ENCODE measurements at regions not wholly inside any gene's neighbourhood (a gene's known extent, or its start where the extent isn't known, plus 50 kb on each side); places are given as distances from the start of the nearest gene placed in this dataset.
"Not testable (repeated sequence)": the region's sequence is repeated elsewhere in the genome, so short reads cannot be mapped to it uniquely, and the experiment has no call there.

GRCh38 chr4:4945021-4945420, 74.2 kb downstream of the CYTL1 start:
- TF ChIP-seq, protein P1, sequence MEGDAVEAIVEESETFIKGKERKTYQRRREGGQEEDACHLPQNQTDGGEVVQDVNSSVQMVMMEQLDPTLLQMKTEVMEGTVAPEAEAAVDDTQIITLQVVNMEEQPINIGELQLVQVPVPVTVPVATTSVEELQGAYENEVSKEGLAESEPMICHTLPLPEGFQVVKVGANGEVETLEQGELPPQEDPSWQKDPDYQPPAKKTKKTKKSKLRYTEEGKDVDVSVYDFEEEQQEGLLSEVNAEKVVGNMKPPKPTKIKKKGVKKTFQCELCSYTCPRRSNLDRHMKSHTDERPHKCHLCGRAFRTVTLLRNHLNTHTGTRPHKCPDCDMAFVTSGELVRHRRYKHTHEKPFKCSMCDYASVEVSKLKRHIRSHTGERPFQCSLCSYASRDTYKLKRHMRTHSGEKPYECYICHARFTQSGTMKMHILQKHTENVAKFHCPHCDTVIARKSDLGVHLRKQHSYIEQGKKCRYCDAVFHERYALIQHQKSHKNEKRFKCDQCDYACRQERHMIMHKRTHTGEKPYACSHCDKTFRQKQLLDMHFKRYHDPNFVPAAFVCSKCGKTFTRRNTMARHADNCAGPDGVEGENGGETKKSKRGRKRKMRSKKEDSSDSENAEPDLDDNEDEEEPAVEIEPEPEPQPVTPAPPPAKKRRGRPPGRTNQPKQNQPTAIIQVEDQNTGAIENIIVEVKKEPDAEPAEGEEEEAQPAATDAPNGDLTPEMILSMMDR (IDR thresholded peaks at IDR 0.05; ENCODE audit: low read depth, low read length, missing control alignments), result no peak
- DNase-seq (ENCODE audit: extremely low read depth, low read depth), result no peak
- H3K4me3 ChIP-seq (replicated peaks; ENCODE audit: low read depth, low read length), result no peak overlapping the region

- TF ChIP-seq, protein P1 (IDR thresholded peaks at IDR 0.05; ENCODE audit: low read depth, low read length, missing control alignments), result no peak
- no peak overlapping the region for H3K4me3 ChIP-seq (replicated peaks; ENCODE audit: low read depth, low read length)
- no peak for DNase-seq (ENCODE audit: extremely low read depth, low read depth)
These were observed 73.4 kb downstream of the CYTL1 start for GRCh38 chr4:4945829-4946228.

- TF ChIP-seq, protein P1 (IDR thresholded peaks at IDR 0.05; ENCODE audit: low read depth, low read length, missing control alignments), result no peak
- DNase-seq (ENCODE audit: extremely low read depth, low read depth), result no peak
- no peak overlapping the region for H3K4me3 ChIP-seq (replicated peaks; ENCODE audit: low read depth, low read length)
These were observed 72.8 kb downstream of the CYTL1 start for GRCh38 chr4:4946416-4946815.

GRCh38 chr4:4947721-4948120, 71.5 kb downstream of the CYTL1 start:
- no peak overlapping the region for H3K4me3 ChIP-seq (replicated peaks; ENCODE audit: low read depth, low read length)
- no peak for DNase-seq (ENCODE audit: extremely low read depth, low read depth)
- TF ChIP-seq, protein P1 (IDR thresholded peaks at IDR 0.05; ENCODE audit: low read depth, low read length, missing control alignments), result no peak

DNA sequence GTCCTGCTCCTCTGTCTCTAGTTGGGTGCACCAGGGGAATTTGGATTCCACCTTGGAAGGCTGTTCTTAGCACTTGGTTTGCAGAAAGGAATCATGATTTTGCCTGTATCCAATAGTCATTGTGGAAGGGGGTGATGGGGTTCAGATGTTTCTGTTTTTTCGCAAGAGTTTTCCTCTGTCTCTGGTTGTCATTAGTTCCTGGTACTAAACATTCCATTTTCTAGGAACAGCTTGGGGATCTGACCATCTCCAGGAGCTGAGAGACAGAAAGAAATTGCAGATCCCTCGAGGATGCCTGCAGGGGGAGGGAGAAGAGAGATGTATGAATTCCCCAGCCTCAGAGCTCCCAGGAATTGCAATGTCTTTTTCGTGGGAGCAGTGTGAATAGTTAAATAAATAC, 70.9 kb downstream of the CYTL1 start:
- no peak overlapping the region for H3K4me3 ChIP-seq (replicated peaks; ENCODE audit: low read depth, low read length)
- DNase-seq (ENCODE audit: extremely low read depth, low read depth), result no peak
- TF ChIP-seq, protein P1 (IDR thresholded peaks at IDR 0.05; ENCODE audit: low read depth, low read length, missing control alignments), result no peak

GRCh38 chr4:4950561-4951290, 68.5 kb downstream of the CYTL1 start:
- TF ChIP-seq, protein P1 (IDR thresholded peaks at IDR 0.05; ENCODE audit: low read depth, low read length, missing control alignments), result no peak
- H3K4me3 ChIP-seq (replicated peaks; ENCODE audit: low read depth, low read length), result no peak overlapping the region
- DNase-seq (ENCODE audit: extremely low read depth, low read depth), result no peak

DNA sequence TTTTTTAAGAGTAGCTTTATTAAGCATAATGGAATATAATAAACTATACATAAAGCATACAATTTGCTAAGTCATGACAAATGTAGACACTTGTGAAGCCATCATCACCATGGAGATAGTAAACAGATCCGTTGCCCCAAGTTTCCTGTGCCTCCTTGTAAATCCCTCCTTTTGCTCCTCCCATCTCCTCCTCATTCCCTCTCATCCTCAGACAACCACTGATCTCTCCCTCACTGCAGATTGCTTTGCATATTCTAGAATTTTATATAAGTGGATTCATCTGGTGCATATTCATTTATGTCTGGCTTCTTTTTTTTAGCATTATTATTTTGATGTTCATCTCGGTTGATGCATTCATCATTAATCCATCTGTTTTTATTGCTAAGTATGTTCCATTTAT, 67.0 kb downstream of the CYTL1 start:
- TF ChIP-seq, protein P1 (IDR thresholded peaks at IDR 0.05; ENCODE audit: low read depth, low read length, missing control alignments), result no peak

DNA sequence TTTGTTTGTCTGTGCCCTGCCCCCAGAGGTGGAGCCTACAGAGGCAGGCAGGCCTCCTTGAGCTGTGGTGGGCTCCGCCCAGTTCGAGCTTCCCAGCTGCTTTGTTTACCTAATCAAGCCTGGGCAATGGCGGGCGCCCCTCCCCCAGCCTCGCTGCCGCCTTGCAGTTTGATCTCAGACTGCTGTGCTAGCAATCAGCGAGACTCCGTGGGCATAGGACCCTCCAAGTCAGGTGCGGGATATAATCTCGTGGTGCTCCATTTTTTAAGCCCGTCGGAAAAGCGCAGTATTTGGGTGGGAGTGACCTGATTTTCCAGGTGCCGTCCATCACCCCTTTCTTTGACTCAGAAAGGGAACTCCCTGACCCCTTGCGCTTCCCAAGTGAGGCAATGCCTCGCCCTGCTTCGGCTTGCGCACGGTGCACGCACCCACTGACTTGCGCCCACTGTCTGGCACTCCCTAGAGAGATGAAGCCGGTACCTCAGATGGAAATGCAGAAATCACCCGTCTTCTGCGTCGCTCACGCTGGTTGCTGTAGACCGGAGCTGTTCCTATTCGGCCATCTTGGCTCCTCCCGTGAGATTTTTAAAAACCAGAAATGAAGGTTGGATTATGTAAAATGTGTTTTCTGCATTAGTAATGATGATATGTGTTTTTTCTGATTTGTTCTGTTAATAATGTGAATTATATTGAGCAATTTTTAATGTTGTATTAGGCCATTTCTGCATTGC, 59.7 kb downstream of the CYTL1 start:
- H3K4me3 ChIP-seq (replicated peaks; ENCODE audit: low read depth, low read length); DNase-seq (ENCODE audit: extremely low read depth, low read depth): not testable (repeated sequence)

More for the DNA sequence above, 67.0 kb downstream of the CYTL1 start:
- no peak overlapping the region for H3K4me3 ChIP-seq (replicated peaks; ENCODE audit: low read depth, low read length)
- DNase-seq (ENCODE audit: extremely low read depth, low read depth), result no peak
